Astrocyte (in vitro differentiated cells and primary cell): ENCODE measurements at regions not wholly inside any gene's neighbourhood (a gene's known extent, or its start where the extent isn't known, plus 50 kb on each side); places are given as distances from the start of the nearest gene placed in this dataset.

Experiments
- DNase-seq: peaks from one replicate; pipeline ENCODE4 v3.0.0-alpha.2; 2010; ENCODE audit warnings: low read depth
- FAIRE-seq: peaks from 2 replicates; lab custom pipeline; 2011; peaks lifted over from hg19 to GRCh38; lab: Jason Lieb, UNC
- H2AFZ ChIP-seq: 2 replicates; pipeline ENCODE4 v1.6.0; 2012; ENCODE audit warnings: low read depth, low read length, inconsistent platforms
- H3K27ac ChIP-seq: 2 replicates; pipeline ENCODE4 v1.5.1; 2011; ENCODE audit warnings: low read depth, low read length, inconsistent platforms
- H3K27me3 ChIP-seq: 2 replicates; pipeline ENCODE4 v1.6.0; 2011; ENCODE audit warnings: low read length, inconsistent platforms; ENCODE audit not compliant: insufficient read depth
- H3K36me3 ChIP-seq: 2 replicates; pipeline ENCODE4 v1.5.1; 2011; ENCODE audit warnings: low read length, inconsistent platforms; ENCODE audit not compliant: insufficient read depth
- H3K4me1 ChIP-seq: 2 replicates; pipeline ENCODE4 v1.5.1; 2011; ENCODE audit warnings: low read length, inconsistent platforms; ENCODE audit not compliant: insufficient read depth
- H3K4me2 ChIP-seq: 2 replicates; pipeline ENCODE4 v1.6.0; 2012; ENCODE audit warnings: low read length, inconsistent platforms
- H3K4me3 ChIP-seq: 2 replicates; pipeline ENCODE4 v1.5.1; 2011; ENCODE audit warnings: low read depth, mild to moderate bottlenecking, low read length, inconsistent platforms; ENCODE audit not compliant: insufficient read depth
- H3K79me2 ChIP-seq: 2 replicates; pipeline ENCODE4 v1.6.0; 2012; ENCODE audit warnings: mild to moderate bottlenecking, low read length, inconsistent platforms; ENCODE audit not compliant: insufficient read depth
- H3K9ac ChIP-seq: 2 replicates; pipeline ENCODE4 v1.6.0; 2012; ENCODE audit warnings: mild to moderate bottlenecking, low read length, inconsistent platforms
- H3K9me3 ChIP-seq: 2 replicates; pipeline ENCODE4 v1.5.1; 2012; ENCODE audit warnings: low read depth, mild to moderate bottlenecking, low read length, inconsistent platforms; ENCODE audit not compliant: insufficient read depth
- H4K20me1 ChIP-seq: 2 replicates; pipeline ENCODE4 v1.6.0; 2012; ENCODE audit warnings: low read length, inconsistent platforms; ENCODE audit not compliant: insufficient read depth
- H3K27ac Mint-ChIP-seq: one replicate; pipeline ENCODE4 v1.8.0; 2021; ENCODE audit warnings: mild to moderate bottlenecking, mixed read lengths; ENCODE audit not compliant: unreplicated experiment
- H3K27me3 Mint-ChIP-seq: one replicate; pipeline ENCODE4 v1.8.0; 2021; ENCODE audit warnings: low read depth, mixed read lengths; ENCODE audit not compliant: unreplicated experiment
- H3K36me3 Mint-ChIP-seq: one replicate; pipeline ENCODE4 v1.8.0; 2021; ENCODE audit warnings: low read depth, mixed read lengths; ENCODE audit not compliant: unreplicated experiment
- H3K4me1 Mint-ChIP-seq: one replicate; pipeline ENCODE4 v1.8.0; 2021; ENCODE audit warnings: low read depth, mixed read lengths; ENCODE audit not compliant: unreplicated experiment
- H3K4me3 Mint-ChIP-seq: one replicate; pipeline ENCODE4 v1.8.0; 2021; ENCODE audit warnings: mild to moderate bottlenecking, moderate library complexity, mixed read lengths; ENCODE audit not compliant: unreplicated experiment
- H3K9me3 Mint-ChIP-seq: one replicate; pipeline ENCODE4 v1.8.0; 2021; ENCODE audit warnings: mild to moderate bottlenecking, mixed read lengths; ENCODE audit not compliant: unreplicated experiment
- CTCF ChIP-seq: IDR thresholded peaks from 2 replicates; pipeline ENCODE4 v1.5.1; 2011; ENCODE audit warnings: low read depth, mild to moderate bottlenecking, inconsistent platforms, low read length, moderate library complexity; ENCODE audit not compliant: insufficient read depth
- EZH2 ChIP-seq: IDR thresholded peaks from 2 replicates; pipeline ENCODE4 v1.6.1; 2012; ENCODE audit warnings: mild to moderate bottlenecking, low read length, inconsistent platforms; ENCODE audit not compliant: insufficient read depth

- TF ChIP-seq EZH2 = no peak
- no peak for TF ChIP-seq CTCF
- no peaks in the 10 kb centered on the region for H3K79me2 ChIP-seq
- H4K20me1 ChIP-seq = no peaks in the 10 kb centered on the region
- H3K36me3 ChIP-seq = no peaks in the 10 kb centered on the region
- no peak overlapping the region for H3K27ac Mint-ChIP-seq
- no peak overlapping the region for H3K9ac ChIP-seq
- no peaks in the 10 kb centered on the region for H3K9me3 Mint-ChIP-seq
- H3K27me3 ChIP-seq = no peaks in the 10 kb centered on the region
- DNase-seq (no peak), FAIRE-seq (no peak)
- no peaks in the 10 kb centered on the region for H3K36me3 Mint-ChIP-seq
- H3K4me2 ChIP-seq = no peak overlapping the region
- no peaks in the 10 kb centered on the region for H3K27me3 Mint-ChIP-seq
- H3K4me3 ChIP-seq = no peak overlapping the region
- H3K4me3 Mint-ChIP-seq = no peak overlapping the region
- H3K9me3 ChIP-seq = no peaks in the 10 kb centered on the region
- no peaks in the 10 kb centered on the region for H3K4me1 Mint-ChIP-seq
- no peak overlapping the region for H3K27ac ChIP-seq
- no peaks in the 10 kb centered on the region for H3K4me1 ChIP-seq
- H2AFZ ChIP-seq = no peak overlapping the region
Observed at GRCh38 chr16:72277749-72278148, 105.8 kb upstream of the PMFBP1 start.

GRCh38 chr16:72271699-72272240, 99.8 kb upstream of the PMFBP1 start:
- no peaks in the 10 kb centered on the region for H3K9me3 Mint-ChIP-seq
- no peak overlapping the region for H2AFZ ChIP-seq
- H3K4me2 ChIP-seq = no peak overlapping the region
- H3K4me3 ChIP-seq = no peak overlapping the region
- H3K4me1 ChIP-seq = no peaks in the 10 kb centered on the region
- TF ChIP-seq CTCF = no peak
- no peak for TF ChIP-seq EZH2
- H3K9me3 ChIP-seq = no peaks in the 10 kb centered on the region
- DNase-seq (no peak), FAIRE-seq (no peak)
- H3K36me3 Mint-ChIP-seq = no peaks in the 10 kb centered on the region
- no peaks in the 10 kb centered on the region for H3K27me3 ChIP-seq
- H3K27ac ChIP-seq = no peak overlapping the region
- H3K4me3 Mint-ChIP-seq = no peak overlapping the region
- H3K27ac Mint-ChIP-seq = no peak overlapping the region
- no peak overlapping the region for H3K9ac ChIP-seq
- H3K27me3 Mint-ChIP-seq = no peaks in the 10 kb centered on the region
- no peaks in the 10 kb centered on the region for H3K79me2 ChIP-seq
- no peaks in the 10 kb centered on the region for H4K20me1 ChIP-seq
- H3K4me1 Mint-ChIP-seq = no peaks in the 10 kb centered on the region
- no peaks in the 10 kb centered on the region for H3K36me3 ChIP-seq

- Histone ChIP-seq H2AFZ (no peak overlapping the region), H3K27me3 (no peaks in the 10 kb centered on the region), H3K36me3 (no peaks in the 10 kb centered on the region), H3K9me3 (no peaks in the 10 kb centered on the region), H3K4me3 (no peak overlapping the region), H3K4me2 (no peak overlapping the region), H3K79me2 (no peaks in the 10 kb centered on the region), H3K4me1 (no peaks in the 10 kb centered on the region), H3K27ac (no peak overlapping the region), H4K20me1 (no peaks in the 10 kb centered on the region), H3K9ac (no peak overlapping the region)
- DNase-seq (no peak), FAIRE-seq (no peak)
- H3K4me1 Mint-ChIP-seq = no peaks in the 10 kb centered on the region
- H3K9me3 Mint-ChIP-seq = no peaks in the 10 kb centered on the region
- H3K27ac Mint-ChIP-seq = no peak overlapping the region
- no peak overlapping the region for H3K4me3 Mint-ChIP-seq
- TF ChIP-seq EZH2 (no peak), CTCF (no peak)
- no peaks in the 10 kb centered on the region for H3K36me3 Mint-ChIP-seq
- no peaks in the 10 kb centered on the region for H3K27me3 Mint-ChIP-seq
Observed at GRCh38 chr16:72270531-72270930, 98.6 kb upstream of the PMFBP1 start.
